Neural progenitor cell (in vitro differentiated cells): ENCODE measurements at regions not wholly inside any gene's neighbourhood (a gene's known extent, or its start where the extent isn't known, plus 50 kb on each side); places are given as distances from the start of the nearest gene placed in this dataset.

Experiments
- EZH2 ChIP-seq: fragments of 200-600 bp; sonication (generic); IDR thresholded peaks from 2 replicates; pipeline ENCODE4 v1.6.1; 2017; ENCODE audit warnings: antibody characterized with exemption, mild to moderate bottlenecking, moderate library complexity
- EZH2phosphoT487 ChIP-seq: fragments of 200-600 bp; sonication (generic); IDR thresholded peaks from 2 replicates; pipeline ENCODE4 v1.6.1; 2017; ENCODE audit warnings: antibody characterized with exemption
- TF ChIP-seq, protein P1 (sequence below): fragments of 200-600 bp; sonication (generic); IDR thresholded peaks from 2 replicates; pipeline ENCODE4 v1.5.1; 2017; ENCODE audit warnings: antibody characterized with exemption, mild to moderate bottlenecking

DNA sequence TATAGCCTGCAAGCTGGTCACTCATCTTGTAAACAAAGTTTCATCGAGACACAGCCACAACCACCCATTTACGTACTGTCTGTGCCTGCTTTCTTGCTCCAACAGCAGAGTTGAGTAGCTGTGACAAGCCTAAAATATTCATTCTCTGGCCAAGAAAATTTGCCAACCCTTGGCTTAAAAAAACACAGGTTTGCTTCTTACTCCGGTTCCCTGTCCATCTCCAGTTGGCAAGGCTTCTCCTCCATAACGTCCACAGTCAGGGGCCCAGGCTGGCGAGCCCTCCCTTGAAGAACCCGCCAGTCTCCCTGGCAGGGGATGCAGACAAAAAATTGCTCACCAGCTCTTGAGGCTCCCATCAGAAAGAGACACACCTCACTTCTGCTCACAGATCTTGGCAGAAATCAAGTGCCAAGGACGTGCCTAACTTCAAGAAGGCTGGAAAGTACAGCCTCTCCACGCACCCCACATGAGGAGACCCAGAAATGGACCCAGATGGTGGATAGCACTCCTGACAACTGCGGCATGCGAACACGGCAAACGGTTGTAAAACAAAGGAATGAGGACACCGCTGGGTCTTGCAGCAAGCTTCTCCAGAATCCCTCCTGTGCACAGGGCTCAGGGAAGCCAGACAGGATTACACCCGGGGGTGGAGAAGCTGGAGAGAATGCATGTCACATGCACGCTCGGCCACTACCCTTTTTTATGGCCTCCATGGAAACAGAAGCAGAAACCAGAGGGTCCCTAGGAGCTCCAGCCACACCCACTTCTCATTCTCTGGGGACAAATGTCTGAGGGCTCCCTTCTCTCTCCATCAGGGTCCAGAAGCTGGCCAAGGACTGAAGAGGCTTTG, 59.8 kb upstream of the SIRPA start:
- TF ChIP-seq EZH2 (no peak), EZH2phosphoT487 (no peak)
- TF ChIP-seq, protein P1, sequence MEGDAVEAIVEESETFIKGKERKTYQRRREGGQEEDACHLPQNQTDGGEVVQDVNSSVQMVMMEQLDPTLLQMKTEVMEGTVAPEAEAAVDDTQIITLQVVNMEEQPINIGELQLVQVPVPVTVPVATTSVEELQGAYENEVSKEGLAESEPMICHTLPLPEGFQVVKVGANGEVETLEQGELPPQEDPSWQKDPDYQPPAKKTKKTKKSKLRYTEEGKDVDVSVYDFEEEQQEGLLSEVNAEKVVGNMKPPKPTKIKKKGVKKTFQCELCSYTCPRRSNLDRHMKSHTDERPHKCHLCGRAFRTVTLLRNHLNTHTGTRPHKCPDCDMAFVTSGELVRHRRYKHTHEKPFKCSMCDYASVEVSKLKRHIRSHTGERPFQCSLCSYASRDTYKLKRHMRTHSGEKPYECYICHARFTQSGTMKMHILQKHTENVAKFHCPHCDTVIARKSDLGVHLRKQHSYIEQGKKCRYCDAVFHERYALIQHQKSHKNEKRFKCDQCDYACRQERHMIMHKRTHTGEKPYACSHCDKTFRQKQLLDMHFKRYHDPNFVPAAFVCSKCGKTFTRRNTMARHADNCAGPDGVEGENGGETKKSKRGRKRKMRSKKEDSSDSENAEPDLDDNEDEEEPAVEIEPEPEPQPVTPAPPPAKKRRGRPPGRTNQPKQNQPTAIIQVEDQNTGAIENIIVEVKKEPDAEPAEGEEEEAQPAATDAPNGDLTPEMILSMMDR: no peak
